ENCODE measurements at regions not wholly inside any gene's neighbourhood (a gene's known extent, or its start where the extent isn't known, plus 50 kb on each side); places are given as distances from the start of the nearest gene placed in this dataset.

- TF ChIP-seq CTCF (conservative IDR thresholded peaks at IDR 0.05 in 1 of 2, IDR thresholded peaks at IDR 0.05 in 1 of 2; ENCODE audit: low read depth in 1 of 2, low read length in 2 of 2) (no peak), EZH2 (IDR thresholded peaks at IDR 0.05; ENCODE audit: low read length, missing control alignments) (no peak)
These were observed 75.4 kb upstream of the CDC42EP3 start for GRCh38 chr2:37746883-37747282.
